ENCODE measurements at regions not wholly inside any gene's neighbourhood (a gene's known extent, or its start where the extent isn't known, plus 50 kb on each side); places are given as distances from the start of the nearest gene placed in this dataset.

DNA sequence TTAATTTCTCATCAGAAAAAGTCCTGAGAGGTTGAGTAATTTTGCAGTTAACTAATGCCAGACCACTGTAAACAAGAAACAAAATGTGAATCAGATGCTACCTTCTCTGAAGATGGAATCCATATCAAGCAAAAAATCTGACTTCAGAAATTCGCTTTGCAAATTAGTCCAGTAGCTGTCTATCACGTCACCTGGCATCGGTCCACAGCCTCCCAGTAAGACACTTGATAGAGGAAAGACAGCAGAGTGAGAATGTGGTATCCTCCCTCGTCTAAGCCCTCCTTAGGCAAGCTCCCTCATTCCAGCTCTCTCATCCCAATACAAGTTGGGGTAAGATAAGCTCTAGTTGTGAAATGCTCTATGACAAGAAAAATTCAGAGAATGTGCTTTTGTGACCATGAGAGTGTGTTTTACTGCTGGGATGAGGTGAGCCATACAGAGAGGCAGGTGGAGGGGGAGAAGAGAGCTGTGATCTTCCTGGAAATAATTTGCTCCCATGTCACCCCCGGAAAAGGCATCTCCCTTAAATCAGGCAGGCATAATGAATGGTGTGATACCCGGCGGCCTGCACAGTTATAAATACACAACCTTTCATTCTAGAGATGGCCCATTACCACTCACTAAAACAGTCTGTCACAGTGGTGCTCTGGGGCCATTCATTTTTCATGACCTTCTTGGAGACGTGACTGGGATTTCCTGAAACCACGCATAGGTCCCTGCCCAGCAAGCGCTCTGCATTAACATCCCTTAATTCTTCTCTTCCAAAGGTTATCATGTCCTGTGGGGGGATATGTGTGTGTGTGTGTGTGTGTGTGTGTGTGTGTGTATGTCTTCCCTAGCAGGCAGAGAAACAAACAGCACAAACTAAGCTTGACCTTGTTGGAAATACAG, 602.0 kb upstream of the KCNMB2 start:
- TF ChIP-seq, protein P1, sequence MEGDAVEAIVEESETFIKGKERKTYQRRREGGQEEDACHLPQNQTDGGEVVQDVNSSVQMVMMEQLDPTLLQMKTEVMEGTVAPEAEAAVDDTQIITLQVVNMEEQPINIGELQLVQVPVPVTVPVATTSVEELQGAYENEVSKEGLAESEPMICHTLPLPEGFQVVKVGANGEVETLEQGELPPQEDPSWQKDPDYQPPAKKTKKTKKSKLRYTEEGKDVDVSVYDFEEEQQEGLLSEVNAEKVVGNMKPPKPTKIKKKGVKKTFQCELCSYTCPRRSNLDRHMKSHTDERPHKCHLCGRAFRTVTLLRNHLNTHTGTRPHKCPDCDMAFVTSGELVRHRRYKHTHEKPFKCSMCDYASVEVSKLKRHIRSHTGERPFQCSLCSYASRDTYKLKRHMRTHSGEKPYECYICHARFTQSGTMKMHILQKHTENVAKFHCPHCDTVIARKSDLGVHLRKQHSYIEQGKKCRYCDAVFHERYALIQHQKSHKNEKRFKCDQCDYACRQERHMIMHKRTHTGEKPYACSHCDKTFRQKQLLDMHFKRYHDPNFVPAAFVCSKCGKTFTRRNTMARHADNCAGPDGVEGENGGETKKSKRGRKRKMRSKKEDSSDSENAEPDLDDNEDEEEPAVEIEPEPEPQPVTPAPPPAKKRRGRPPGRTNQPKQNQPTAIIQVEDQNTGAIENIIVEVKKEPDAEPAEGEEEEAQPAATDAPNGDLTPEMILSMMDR (IDR thresholded peaks at IDR 0.05) = no peak
- TF ChIP-seq POLR2A (IDR thresholded peaks at IDR 0.05) = no peak

All from testis (tissue), 2 donors.